Heart right ventricle (tissue), 16 donors: ENCODE measurements at regions not wholly inside any gene's neighbourhood (a gene's known extent, or its start where the extent isn't known, plus 50 kb on each side); places are given as distances from the start of the nearest gene placed in this dataset.

Source experiments
- ATAC-seq, 8 donors: fragments of 200-7000 bp; cut with Tn5 transposase; one replicate each; pipeline ENCODE4 v1.9.1; 2020; ENCODE audit warnings: mild to moderate bottlenecking in 8 of 8, moderate library complexity in 8 of 8, moderate number of reproducible peaks in 1 of 8
- DNase-seq, 2 donors: peaks; one replicate each; pipeline ENCODE4 v3.0.0-alpha.2; 2020
- H3K27ac ChIP-seq, 10 donors: fragments of 200-600 bp; sonication (generic) in 2 of 10; one replicate each; pipeline versions ENCODE4 v1.5.0 to v1.8.0; 2020 to 2022; ENCODE audit warnings: mild to moderate bottlenecking in 3 of 10
- H3K27me3 ChIP-seq, 7 donors: fragments of 200-600 bp; one replicate each; pipeline ENCODE4 v1.8.0; 2021 to 2022; ENCODE audit warnings: mild to moderate bottlenecking in 2 of 7
- H3K36me3 ChIP-seq, 9 donors: fragments of 200-600 bp; sonication (generic) in 1 of 9; one replicate each; pipeline versions ENCODE4 v1.5.0 to v1.8.0; 2020 to 2022; ENCODE audit warnings: mild to moderate bottlenecking in 2 of 9
- H3K4me1 ChIP-seq, 9 donors: fragments of 200-600 bp; sonication (generic) in 1 of 9; one replicate each; pipeline versions ENCODE4 v1.5.0 to v1.8.0; 2020 to 2022; ENCODE audit warnings: mild to moderate bottlenecking in 4 of 9
- H3K4me3 ChIP-seq, 10 donors: fragments of 200-600 bp; sonication (generic) in 2 of 10; one replicate each; pipeline versions ENCODE4 v1.5.0 to v1.8.0; 2020 to 2022; ENCODE audit warnings: mild to moderate bottlenecking in 7 of 10, moderate library complexity in 2 of 10
- H3K9me3 ChIP-seq, 11 donors: fragments of 200-600 bp in 10 of 11; sonication (generic) in 2 of 11; one replicate each; pipeline versions ENCODE4 v1.5.0 to v1.8.0; 2013 to 2022; ENCODE audit warnings: mild to moderate bottlenecking in 2 of 11, control low read depth in 1 of 11, moderate library complexity in 1 of 11
- CTCF ChIP-seq, 9 donors: fragments of 200-600 bp; sonication (generic) in 2 of 9; IDR thresholded peaks; one replicate each; pipeline versions ENCODE4 v1.5.0 to v1.8.0; 2021 to 2022; ENCODE audit warnings: antibody characterized with exemption in 9 of 9, mild to moderate bottlenecking in 5 of 9, moderate library complexity in 1 of 9
- WGBS, 2 donors: extraction: QIAGEN DNeasy Blood & Tissue Kit; methylation state at CpG; one replicate each; pipeline ENCODE4 v1.1.7; 2013; ENCODE audit warnings: inconsistent platforms in 1 of 2; 5-methylcytosine and 5-hydroxymethylcytosine counted together
- intact Hi-C, 10 donors: fragments of 100-400 bp; cut with DNase I; formaldehyde crosslinking; loops; one replicate each; pipeline versions ENCODE4 v1.11.1 to v1.14.2; 2022
- donor health status: Arrhythmogenic right ventricular cardiomyopathy.
- donor health status: ischemic (EF 13 %, LVEDD 7.1; RV severe dilation, severe dysfunction).
- donor health status: healthy with polysubstance abuse.
- donor health status: DM: no; HTN: yes; CAD: no.
- donor health status: DM: no; HTN: no; CAD: no.
- donor health status: ischemic (EF 25% LVEDD 6.9; RV normal size, moderate dysfunction).
- donor health status: ischemic (EF 25% LVEDD 5.7; RV mildly dilated, moderate dysfunction).
- donor health status: healthy.
- donor health status: DM: yes; HTN: yes; CAD: no.
- donor health status: Ischemic cardiomyopathy.
- donor health status: ischemic (EF 35%, LVEDD 5.7; RV mildly dilated, moderate dysfunction).
- donor health status: nonischemic (EF 11% LVEDD 7.7; RV severe dilation, severe dysfunction).
- donor health status: DM: yes; HTN: yes; CAD: no.
- donor health status: PGD.
- donor health status: ischemic (EF 29% LVEDD 5.4; RV normal size, mild dysfunction).
- donor health status: nonischemic (EF 23%, LVEDD 6.1; RV moderate dilation, normal function).

DNA sequence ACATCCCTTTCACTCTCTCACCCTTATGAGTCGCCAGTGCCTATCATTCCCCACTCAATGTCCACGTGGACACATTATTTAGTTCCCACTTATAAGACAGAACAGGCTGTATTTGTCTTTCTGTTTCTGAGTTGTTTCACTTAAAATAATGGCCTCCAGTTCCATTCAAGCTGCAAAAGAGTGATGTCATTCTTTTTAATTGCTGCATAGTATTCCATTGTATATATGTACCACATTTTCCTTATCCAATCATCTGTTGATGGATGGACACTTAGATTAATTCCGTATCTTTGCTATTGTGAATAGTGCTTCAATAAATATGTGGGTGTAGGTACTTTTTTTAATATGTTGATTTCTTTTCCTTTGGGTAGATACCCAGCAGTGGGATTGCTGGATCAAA lies 79.1 kb downstream of the ZNF365 start:
- no peak for DNase-seq
- H3K9me3 ChIP-seq: peaks cover 0 to 4% (median 0%) of the 10 kb centered on the region in 11 donors
- intact Hi-C loops: loop anchor here in 1 of 10 donors (10.0 kb wide), 1 partner anchor 132 kb away; no protein-coding TSS in a partner anchor
- no peak overlapping the region for H3K4me3 ChIP-seq
- WGBS, 2 donors: 91 to 95% methylated on average over 3 of the region's 3 CpGs
- ATAC-seq: no peak
- no peak overlapping the region for H3K27ac ChIP-seq
- H3K4me1 ChIP-seq: peaks cover 0 to 37% (median 0%) of the 10 kb centered on the region in 9 donors
- no peaks in the 10 kb centered on the region for H3K36me3 ChIP-seq
- H3K27me3 ChIP-seq: peaks cover 0 to 9% (median 0%) of the 10 kb centered on the region in 7 donors
- TF ChIP-seq CTCF (IDR thresholded peaks at IDR 0.05): no peak

- no peaks in the 10 kb centered on the region for H3K36me3 ChIP-seq
- H3K9me3 ChIP-seq: peaks cover 0 to 4% (median 0%) of the 10 kb centered on the region in 11 donors
- peak overlapping the region in 8 of 10 donors; percentile 4 to 69 (median 40) for H3K27ac ChIP-seq
- peak; percentile 21 to 41 for DNase-seq
- H3K4me1 ChIP-seq: peaks cover 0 to 37% (median 0%) of the 10 kb centered on the region in 9 donors
- H3K27me3 ChIP-seq: peaks cover 0 to 7% (median 0%) of the 10 kb centered on the region in 7 donors
- peak; percentile 79 to 92 (median 88) for ATAC-seq
- WGBS, 2 donors: 52 to 62% methylated on average over 3 of the region's 3 CpGs
- intact Hi-C loops: loop anchor here in 1 of 10 donors (10.0 kb wide), 1 partner anchor 130 kb away; no protein-coding TSS in a partner anchor
- TF ChIP-seq CTCF (IDR thresholded peaks at IDR 0.05): no peak
- no peak overlapping the region for H3K4me3 ChIP-seq
These were observed 80.7 kb downstream of the ZNF365 start for GRCh38 chr10:62454687-62455397.

- peak overlapping the region in 4 of 10 donors; percentile 11 to 66 (median 24) for H3K27ac ChIP-seq
- DNase-seq: no peak
- peak in 4 of 8 donors; percentile 24 to 53 (median 42) for ATAC-seq
- 75 to 85% methylated on average over 5 of the region's 5 CpGs for WGBS, 2 donors
- no peaks in the 10 kb centered on the region for H3K36me3 ChIP-seq
- H3K9me3 ChIP-seq: peaks cover 0 to 4% (median 0%) of the 10 kb centered on the region in 11 donors
- no peak overlapping the region for H3K4me3 ChIP-seq
- intact Hi-C loops: loop anchor here in 1 of 10 donors (10.0 kb wide), 1 partner anchor 128 kb away; no protein-coding TSS in a partner anchor
- no peak for TF ChIP-seq CTCF (IDR thresholded peaks at IDR 0.05)
- H3K27me3 ChIP-seq: peaks cover 0 to under 1% (median 0%) of the 10 kb centered on the region in 7 donors
- H3K4me1 ChIP-seq: peaks cover 0 to 29% (median 0%) of the 10 kb centered on the region in 9 donors
These were observed 82.5 kb downstream of the ZNF365 start for GRCh38 chr10:62456611-62457101.

GRCh38 chr10:62457196-62457595 lies 83.0 kb downstream of the ZNF365 start:
- H3K36me3 ChIP-seq: no peaks in the 10 kb centered on the region
- H3K9me3 ChIP-seq: peaks cover 0 to 4% (median 0%) of the 10 kb centered on the region in 11 donors
- 81 to 82% methylated on average over 2 of the region's 2 CpGs for WGBS, 2 donors
- DNase-seq (no peak), ATAC-seq (no peak)
- H3K27ac ChIP-seq: peak overlapping the region in 4 of 10 donors; percentile 11 to 66 (median 24)
- no peak for TF ChIP-seq CTCF (IDR thresholded peaks at IDR 0.05)
- no peaks in the 10 kb centered on the region for H3K27me3 ChIP-seq
- intact Hi-C loops: loop anchor here in 1 of 10 donors (10.0 kb wide), 1 partner anchor 128 kb away; no protein-coding TSS in a partner anchor
- peaks cover 0 to 29% (median 0%) of the 10 kb centered on the region in 9 donors for H3K4me1 ChIP-seq
- H3K4me3 ChIP-seq: no peak overlapping the region
